CD14-positive monocyte (primary cell): ENCODE measurements at regions not wholly inside any gene's neighbourhood (a gene's known extent, or its start where the extent isn't known, plus 50 kb on each side); places are given as distances from the start of the nearest gene placed in this dataset.

ENCODE experiments used
- DNase-seq, 3 donors: peaks; one replicate each; pipeline ENCODE4 v3.0.0-alpha.2; 2011 to 2022
- H2AFZ ChIP-seq: 2 replicates; pipeline ENCODE4 v1.6.0; 2012; ENCODE audit warnings: mild to moderate bottlenecking, low read depth, low read length, inconsistent platforms; ENCODE audit not compliant: insufficient read depth, poor library complexity, severe bottlenecking
- H3K27ac ChIP-seq, 2 donors: 1 replicate in 1 of 2; 2 replicates in 1 of 2; pipeline ENCODE4 v1.5.1; 2012 to 2013; ENCODE audit warnings: low read length in 2 of 2, control low read depth in 1 of 2, inconsistent platforms in 1 of 2, low read depth in 1 of 2, mild to moderate bottlenecking in 1 of 2
- H3K27me3 ChIP-seq, 2 donors: one replicate each; pipeline versions ENCODE4 v1.6.0 to v1.6.1; 2011 to 2013; ENCODE audit warnings: low read length in 2 of 2; ENCODE audit not compliant: control insufficient read depth in 2 of 2, insufficient read depth in 2 of 2
- H3K36me3 ChIP-seq, 2 donors: replicated peaks in 1 of 2; 1 replicate in 1 of 2; 2 replicates in 1 of 2; pipeline versions ENCODE4 v1.5.1 to v1.6.1; 2012 to 2013; ENCODE audit warnings: low read length in 2 of 2, control low read depth in 1 of 2, inconsistent platforms in 1 of 2, mild to moderate bottlenecking in 1 of 2; ENCODE audit not compliant: insufficient read depth in 2 of 2, control insufficient read depth in 1 of 2
- H3K4me1 ChIP-seq, 2 donors: 1 replicate in 1 of 2; 2 replicates in 1 of 2; pipeline versions ENCODE4 v1.5.1 to v1.6.1; 2012 to 2013; ENCODE audit warnings: low read length in 2 of 2, control low read depth in 1 of 2, inconsistent platforms in 1 of 2, mild to moderate bottlenecking in 1 of 2, moderate library complexity in 1 of 2; ENCODE audit not compliant: insufficient read depth in 2 of 2, control insufficient read depth in 1 of 2
- H3K4me2 ChIP-seq: replicated peaks from 2 replicates; pipeline ENCODE3; 2012; ENCODE audit warnings: low read length, moderate library complexity, mild to moderate bottlenecking; ENCODE audit not compliant: poor library complexity, severe bottlenecking; ENCODE audit errors: extremely low read depth
- H3K4me3 ChIP-seq, 3 experiments: fragments of 200-600 bp in 1 of 3; sonication (generic) in 1 of 3; replicated peaks in 1 of 3; 1 replicate in 2 of 3; 2 replicates in 1 of 3; pipeline ENCODE4 v1.5.1; 2011 to 2013; ENCODE audit warnings: low read length in 3 of 3, mild to moderate bottlenecking in 3 of 3, control low read depth in 2 of 3, low read depth in 2 of 3, inconsistent platforms in 1 of 3, moderate library complexity in 1 of 3
- H3K79me2 ChIP-seq: 2 replicates; pipeline ENCODE4 v1.6.0; 2012; ENCODE audit warnings: mild to moderate bottlenecking, control low read depth, inconsistent platforms, low read length, moderate library complexity; ENCODE audit not compliant: insufficient read depth
- H3K9ac ChIP-seq: 2 replicates; pipeline ENCODE4 v1.6.0; 2017; ENCODE audit warnings: low read length, mild to moderate bottlenecking; ENCODE audit not compliant: insufficient read depth, poor library complexity, severe bottlenecking
- H3K9me3 ChIP-seq, 2 donors: replicated peaks in 1 of 2; 1 replicate in 1 of 2; 2 replicates in 1 of 2; pipeline versions ENCODE4 v1.5.1 to v1.6.1; 2012 to 2013; ENCODE audit warnings: low read length in 2 of 2, control low read depth in 1 of 2; ENCODE audit not compliant: control insufficient read depth in 1 of 2, insufficient read depth in 1 of 2
- H4K20me1 ChIP-seq: 2 replicates; pipeline ENCODE4 v1.6.0; 2012; ENCODE audit warnings: mild to moderate bottlenecking, low read length, control low read depth, moderate library complexity; ENCODE audit not compliant: insufficient read depth
- H3K27ac Mint-ChIP-seq, 7 donors: one replicate each; pipeline ENCODE4 v1.8.0; 2020; ENCODE audit warnings: mild to moderate bottlenecking in 7 of 7, mixed read lengths in 7 of 7, moderate library complexity in 6 of 7, inconsistent platforms in 2 of 7
- H3K27me3 Mint-ChIP-seq, 3 donors: one replicate each; pipeline ENCODE4 v1.8.0; 2021 to 2022; ENCODE audit warnings: low read depth in 3 of 3, mild to moderate bottlenecking in 3 of 3, mixed read lengths in 3 of 3, moderate library complexity in 3 of 3, inconsistent platforms in 1 of 3
- H3K36me3 Mint-ChIP-seq, 2 donors: one replicate each; pipeline ENCODE4 v1.8.0; 2020; ENCODE audit warnings: mixed read lengths in 2 of 2, inconsistent platforms in 1 of 2, mild to moderate bottlenecking in 1 of 2
- H3K4me1 Mint-ChIP-seq: one replicate; pipeline ENCODE4 v1.8.0; 2020; ENCODE audit warnings: mild to moderate bottlenecking, mixed read lengths
- H3K4me3 Mint-ChIP-seq, 2 donors: one replicate each; pipeline ENCODE4 v1.8.0; 2020; ENCODE audit warnings: mild to moderate bottlenecking in 2 of 2, mixed read lengths in 2 of 2, moderate library complexity in 1 of 2
- H3K9me3 Mint-ChIP-seq, 7 donors: one replicate each; pipeline ENCODE4 v1.8.0; 2020 to 2022; ENCODE audit warnings: mixed read lengths in 7 of 7, mild to moderate bottlenecking in 6 of 7, moderate library complexity in 6 of 7, inconsistent platforms in 2 of 7
- CTCF ChIP-seq: fragments of 200-600 bp; IDR thresholded peaks from one replicate; pipeline ENCODE4 v1.8.0; 2022; ENCODE audit warnings: antibody characterized with exemption, mild to moderate bottlenecking
- WGBS: methylation state at CpG from one replicate; pipeline ENCODE4 v1.1.5; 2013; ENCODE audit warnings: missing lambda C conversion rate; ENCODE audit not compliant: insufficient coverage; 5-methylcytosine and 5-hydroxymethylcytosine counted together
- intact Hi-C, 2 donors: fragments of 100-400 bp; cut with micrococcal nuclease; formaldehyde crosslinking; loops; one replicate each; pipeline versions ENCODE4 v1.15.0 to v1.15.1; 2023

- no peak overlapping the region for H3K4me2 ChIP-seq
- peaks cover 0 to 4% (median 0%) of the 10 kb centered on the region in 7 donors for H3K9me3 Mint-ChIP-seq
- no peak overlapping the region for H3K27ac Mint-ChIP-seq
- intact Hi-C loops, result no loop called here
- H3K4me1 ChIP-seq, result no peaks in the 10 kb centered on the region
- no peak overlapping the region for H3K27ac ChIP-seq
- no peak for DNase-seq
- H3K27me3 ChIP-seq, result no peaks in the 10 kb centered on the region
- 100% methylated on average over 1 of the region's 2 CpGs for WGBS
- no peak overlapping the region for H2AFZ ChIP-seq
- H3K9ac ChIP-seq, result no peak overlapping the region
- no peaks in the 10 kb centered on the region for H4K20me1 ChIP-seq
- H3K79me2 ChIP-seq, result no peaks in the 10 kb centered on the region
- no peaks in the 10 kb centered on the region for H3K36me3 ChIP-seq
- H3K4me3 Mint-ChIP-seq, result no peak overlapping the region
- no peaks in the 10 kb centered on the region for H3K36me3 Mint-ChIP-seq
- H3K9me3 ChIP-seq, result no peaks in the 10 kb centered on the region
- TF ChIP-seq CTCF, result no peak
- peaks cover 0 to 1% (median 0%) of the 10 kb centered on the region in 3 donors for H3K27me3 Mint-ChIP-seq
- no peaks in the 10 kb centered on the region for H3K4me1 Mint-ChIP-seq
- H3K4me3 ChIP-seq, result no peak overlapping the region
Observed at GRCh38 chr2:177108890-177109289, 103.7 kb upstream of the HNRNPA3 start.

GRCh38 chr2:177114712-177115111 is 97.9 kb upstream of the HNRNPA3 start:
- Histone ChIP-seq H3K9ac (no peak overlapping the region), H3K9me3 (no peaks in the 10 kb centered on the region), H3K4me2 (no peak overlapping the region), H3K27me3 (no peaks in the 10 kb centered on the region), H4K20me1 (no peaks in the 10 kb centered on the region), H2AFZ (no peak overlapping the region), H3K4me1 (no peaks in the 10 kb centered on the region), H3K27ac (no peak overlapping the region), H3K4me3 (no peak overlapping the region), H3K36me3 (no peaks in the 10 kb centered on the region), H3K79me2 (no peaks in the 10 kb centered on the region)
- intact Hi-C loops, result no loop called here
- peaks cover 0 to 4% (median 0%) of the 10 kb centered on the region in 7 donors for H3K9me3 Mint-ChIP-seq
- H3K27me3 Mint-ChIP-seq, result peaks cover 0 to 2% (median 0%) of the 10 kb centered on the region in 3 donors
- H3K27ac Mint-ChIP-seq, result no peak overlapping the region
- TF ChIP-seq CTCF, result no peak
- H3K4me1 Mint-ChIP-seq, result no peaks in the 10 kb centered on the region
- DNase-seq, result no peak
- WGBS, result 100% methylated on average over 1 of the region's 5 CpGs
- H3K36me3 Mint-ChIP-seq, result no peaks in the 10 kb centered on the region
- H3K4me3 Mint-ChIP-seq, result no peak overlapping the region
